Common myeloid progenitor, CD34-positive (primary cell): ENCODE measurements at regions not wholly inside any gene's neighbourhood (a gene's known extent, or its start where the extent isn't known, plus 50 kb on each side); places are given as distances from the start of the nearest gene placed in this dataset.

Experiments used
- CTCF ChIA-PET: fragments of 350-600 bp; sonication (Branson Sonifier 250); formaldehyde crosslinking; loops from one replicate; lab custom pipeline; 2021; ENCODE audit warnings: antibody characterized with exemption; lab: Charles Lee
- POLR2A ChIA-PET: fragments of 350-600 bp; sonication (Branson Sonifier 250); formaldehyde crosslinking; loops from one replicate; lab custom pipeline; 2021; ENCODE audit warnings: antibody characterized with exemption; lab: Charles Lee
- DNase-seq, 3 donors: peaks; one replicate each; pipeline versions ENCODE4 v3.0.0 to v3.0.0-alpha.2; 2013
- H3K27ac ChIP-seq, 2 experiments: 1 replicate in 1 of 2; 2 replicates in 1 of 2; pipeline ENCODE4 v1.7.0; 2013; ENCODE audit warnings: inconsistent platforms in 2 of 2, low read length in 2 of 2, mild to moderate bottlenecking in 2 of 2, low read depth in 1 of 2, moderate library complexity in 1 of 2; ENCODE audit not compliant: severe bottlenecking in 2 of 2, insufficient read depth in 1 of 2, poor library complexity in 1 of 2
- H3K27me3 ChIP-seq, 5 experiments: replicated peaks in 2 of 5; 1 replicate in 3 of 5; 2 replicates in 2 of 5; pipeline versions ENCODE4 v1.6.1 to v1.7.0; 2013; ENCODE audit warnings: low read length in 4 of 5, mild to moderate bottlenecking in 2 of 5, moderate library complexity in 2 of 5, inconsistent platforms in 1 of 5; ENCODE audit not compliant: insufficient read depth in 5 of 5, control insufficient read depth in 4 of 5
- H3K36me3 ChIP-seq, 4 experiments: 1 replicate in 2 of 4; 2 replicates in 2 of 4; pipeline versions ENCODE4 v1.6.1 to v1.7.0; 2013; ENCODE audit warnings: low read length in 3 of 4, control low read depth in 1 of 4, mild to moderate bottlenecking in 1 of 4; ENCODE audit not compliant: control insufficient read depth in 4 of 4, insufficient read depth in 4 of 4
- H3K4me1 ChIP-seq, 4 experiments: 1 replicate in 3 of 4; 2 replicates in 1 of 4; pipeline versions ENCODE4 v1.6.1 to v1.7.1; 2013; ENCODE audit warnings: low read length in 3 of 4, mild to moderate bottlenecking in 3 of 4, control low read depth in 1 of 4, inconsistent platforms in 1 of 4, moderate library complexity in 1 of 4; ENCODE audit not compliant: control insufficient read depth in 4 of 4, insufficient read depth in 4 of 4; ENCODE audit errors: control extremely low read depth in 1 of 4
- H3K4me3 ChIP-seq, 7 experiments: 1 replicate in 4 of 7; 2 replicates in 3 of 7; pipeline versions ENCODE4 v1.5.1 to v1.7.0; 2013; ENCODE audit warnings: mild to moderate bottlenecking in 7 of 7, low read length in 6 of 7, moderate library complexity in 6 of 7, inconsistent platforms in 2 of 7, low read depth in 2 of 7, control low read depth in 1 of 7; ENCODE audit not compliant: insufficient read depth in 4 of 7, control insufficient read depth in 1 of 7; ENCODE audit errors: extremely low read depth in 1 of 7
- H3K9me3 ChIP-seq, 5 experiments: 1 replicate in 4 of 5; 2 replicates in 1 of 5; pipeline versions ENCODE4 v1.6.1 to v1.7.1; 2013; ENCODE audit warnings: low read length in 4 of 5, mild to moderate bottlenecking in 2 of 5, inconsistent platforms in 1 of 5, low read depth in 1 of 5, moderate library complexity in 1 of 5; ENCODE audit not compliant: control insufficient read depth in 4 of 5, insufficient read depth in 2 of 5; ENCODE audit errors: control extremely low read depth in 1 of 5
- WGBS: methylation state at CpG from one replicate; pipeline ENCODE4 v1.1.5; 2013; ENCODE audit not compliant: insufficient coverage; 5-methylcytosine and 5-hydroxymethylcytosine counted together

DNA sequence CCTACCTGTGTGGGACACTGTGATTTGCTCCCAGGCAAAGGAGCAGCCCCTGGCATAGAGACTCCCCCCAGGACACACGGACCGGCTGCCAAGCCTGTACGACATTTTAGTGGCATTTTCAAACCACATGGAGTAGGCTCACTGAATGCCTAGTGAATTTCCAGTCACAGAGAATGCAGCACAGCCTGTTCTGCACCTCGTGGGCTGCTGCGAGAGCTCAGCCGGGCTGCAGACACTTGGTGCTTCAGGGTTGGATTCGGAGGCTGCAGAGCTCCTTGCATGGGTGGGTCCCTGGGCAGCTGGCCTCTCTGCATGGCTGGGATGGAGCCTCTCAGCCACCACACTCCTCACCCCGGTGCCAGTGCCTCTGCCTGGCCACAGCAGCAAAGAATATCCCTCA lies 51.2 kb upstream of the HNF1B start:
- Histone ChIP-seq H3K27me3 (no peaks in the 10 kb centered on the region), H3K36me3 (no peaks in the 10 kb centered on the region), H3K4me3 (no peak overlapping the region), H3K27ac (no peak overlapping the region), H3K4me1 (peaks cover 0 to 5% (median 4%) of the 10 kb centered on the region in 4 experiments), H3K9me3 (peaks cover 0 to 2% (median 0%) of the 10 kb centered on the region in 5 experiments)
- no peak for DNase-seq
- WGBS, result 95% methylated on average over 7 of the region's 8 CpGs
- ChIA-PET CTCF (no interaction called here), POLR2A (no interaction called here)
